HCT116 (cell line): ENCODE measurements at regions not wholly inside any gene's neighbourhood (a gene's known extent, or its start where the extent isn't known, plus 50 kb on each side); places are given as distances from the start of the nearest gene placed in this dataset.

ENCODE experiments used
- ATAC-seq: fragments of 200-7000 bp; cut with Tn5 transposase; 2 replicates; pipeline ENCODE4 v1.9.1; 2020; ENCODE audit warnings: mild to moderate bottlenecking, moderate library complexity
- BruUV-seq: library from RNA; stranded (reverse); fragments of 400-500 nt; replicated peaks from 2 replicates; lab custom pipeline; 2021; lab: Mats Ljungman, UMichigan
- CTCF ChIA-PET: fragments of 300-600 bp; sonication (Branson Sonifier 250); formaldehyde crosslinking; loops from one replicate; lab custom pipeline; 2021; ENCODE audit warnings: antibody characterized with exemption; lab: Charles Lee
- POLR2A ChIA-PET: fragments of 300-600, 350-600 bp; sonication (Branson Sonifier 250); formaldehyde crosslinking; loops from one replicate; lab custom pipeline; 2021; ENCODE audit warnings: antibody characterized with exemption; lab: Charles Lee
- RAD21 ChIA-PET, 2 experiments: fragments of 300-600 bp; sonication (Branson Sonifier 250); formaldehyde crosslinking; loops; one replicate each; lab custom pipeline; 2023; ENCODE audit warnings: low total read pairs in 2 of 2; ENCODE audit not compliant: uncharacterized antibody in 2 of 2, unreplicated experiment in 2 of 2, low non-redundant PET in 1 of 2; lab: Charles Lee
- DNase-seq: peaks from one replicate; pipeline ENCODE4 v3.0.0-alpha.2; 2010; ENCODE audit warnings: low read depth, low spot score
- H2AFZ ChIP-seq: fragments of 200-600 bp; shearing (Covaris generic), sonication (generic); 2 replicates; pipeline ENCODE4 v1.6.1; 2017; ENCODE audit warnings: low read depth, mixed run types, mixed read lengths, antibody characterized with exemption, low read length; ENCODE audit not compliant: poor library complexity, severe bottlenecking
- H3K27ac ChIP-seq: 2 replicates; pipeline ENCODE4 v1.5.1; 2012; ENCODE audit warnings: low read depth, low read length
- H3K27me3 ChIP-seq: fragments of 200-600 bp; sonication (generic); 2 replicates; pipeline ENCODE4 v1.6.1; 2016; ENCODE audit warnings: mixed run types, low read length, mixed read lengths; ENCODE audit not compliant: insufficient read depth
- H3K36me3 ChIP-seq, 2 experiments: fragments of 200-500 bp in 1 of 2; fragments of 200-600 bp in 1 of 2; sonication (Bioruptor generic) in 1 of 2; sonication (generic) in 1 of 2; 2 replicates each; pipeline versions ENCODE4 v1.5.1 to v1.6.1; 2014 to 2016; ENCODE audit warnings: low read length in 2 of 2, inconsistent platforms in 1 of 2, mixed read lengths in 1 of 2, mixed run types in 1 of 2; ENCODE audit not compliant: insufficient read depth in 2 of 2, control insufficient read depth in 1 of 2
- H3K4me1 ChIP-seq, 2 experiments: fragments of 200-600 bp in 1 of 2; sonication (generic) in 1 of 2; 2 replicates each; pipeline versions ENCODE4 v1.5.1 to v1.6.1; 2012 to 2017; ENCODE audit warnings: low read length in 2 of 2, inconsistent platforms in 1 of 2, mild to moderate bottlenecking in 1 of 2, mixed read lengths in 1 of 2, mixed run types in 1 of 2, moderate library complexity in 1 of 2; ENCODE audit not compliant: insufficient read depth in 2 of 2, control insufficient read depth in 1 of 2
- H3K4me2 ChIP-seq: fragments of 200-600 bp; sonication (generic); 2 replicates; pipeline ENCODE4 v1.6.1; 2017; ENCODE audit warnings: mixed run types, low read length, mixed read lengths
- H3K4me3 ChIP-seq, 2 experiments: fragments of 200-600 bp in 1 of 2; sonication (generic) in 1 of 2; replicated peaks in 1 of 2; 2 replicates each; pipeline ENCODE4 v1.5.1; 2011 to 2016; ENCODE audit warnings: low read length in 2 of 2, control low read depth in 1 of 2, low read depth in 1 of 2, mild to moderate bottlenecking in 1 of 2, mixed read lengths in 1 of 2, mixed run types in 1 of 2
- H3K79me2 ChIP-seq: fragments of 200-600 bp; sonication (generic); 2 replicates; pipeline ENCODE4 v1.6.1; 2017; ENCODE audit warnings: mild to moderate bottlenecking, mixed run types, low read length, moderate library complexity, mixed read lengths; ENCODE audit not compliant: insufficient read depth
- H3K9ac ChIP-seq: fragments of 200-600 bp; sonication (generic); 2 replicates; pipeline ENCODE4 v1.6.1; 2016; ENCODE audit warnings: low read length, mixed read lengths
- H3K9me2 ChIP-seq: fragments of 200-600 bp; sonication (generic), shearing (Covaris generic); 2 replicates; pipeline ENCODE4 v1.6.1; 2017; ENCODE audit warnings: mixed run types, mild to moderate bottlenecking, moderate library complexity; ENCODE audit not compliant: insufficient read depth
- H3K9me3 ChIP-seq, 2 experiments: fragments of 200-500 bp in 1 of 2; fragments of 200-600 bp in 1 of 2; sonication (Bioruptor generic) in 1 of 2; sonication (generic) in 1 of 2; 2 replicates each; pipeline ENCODE4 v1.6.1; 2014 to 2017; ENCODE audit warnings: low read length in 2 of 2, mixed read lengths in 2 of 2, inconsistent platforms in 1 of 2, low read depth in 1 of 2, mild to moderate bottlenecking in 1 of 2, mixed run types in 1 of 2, moderate library complexity in 1 of 2; ENCODE audit not compliant: control insufficient read depth in 1 of 2, insufficient read depth in 1 of 2
- H4K20me1 ChIP-seq: fragments of 200-600 bp; sonication (generic), shearing (Covaris generic); 2 replicates; pipeline ENCODE4 v1.6.1; 2017; ENCODE audit warnings: mixed run types, mild to moderate bottlenecking, moderate library complexity; ENCODE audit not compliant: insufficient read depth
- ATF3 ChIP-seq: IDR thresholded peaks from 2 replicates; pipeline ENCODE4 v1.6.1; 2012
- JUND ChIP-seq: IDR thresholded peaks from 2 replicates; pipeline ENCODE4 v1.6.1; 2012
- MAX ChIP-seq: IDR thresholded peaks from 2 replicates; pipeline ENCODE4 v1.6.1; 2012
- POLR2A ChIP-seq: IDR thresholded peaks from 2 replicates; pipeline ENCODE4 v1.7.0; 2011; ENCODE audit warnings: borderline replicate concordance; ENCODE audit not compliant: insufficient read depth, insufficient read length; ENCODE audit errors: extremely low read depth
- SIN3A ChIP-seq: IDR thresholded peaks from 2 replicates; pipeline ENCODE4 v1.6.1; 2012; ENCODE audit warnings: low read depth
- YY1 ChIP-seq: IDR thresholded peaks from 2 replicates; pipeline ENCODE4 v1.6.1; 2011; ENCODE audit warnings: low read length, low read depth, moderate library complexity, mild to moderate bottlenecking; ENCODE audit not compliant: insufficient replicate concordance; ENCODE audit errors: extremely low read depth
- ZBTB33 ChIP-seq: IDR thresholded peaks from 2 replicates; pipeline ENCODE4 v1.6.1; 2011; ENCODE audit warnings: mild to moderate bottlenecking, low read length, moderate library complexity; ENCODE audit not compliant: insufficient replicate concordance; ENCODE audit errors: extremely low read depth
- ZFX ChIP-seq: fragments of 450-650 bp; IDR thresholded peaks from 2 replicates; pipeline ENCODE4 v1.6.1; 2017
- intact Hi-C: fragments of 100-400 bp; cut with micrococcal nuclease; formaldehyde crosslinking; loops from 2 replicates; pipeline ENCODE4 v1.10.0; 2022

- ChIA-PET POLR2A (no interaction called here), CTCF (no interaction called here), RAD21 (no interaction called here)
- Histone ChIP-seq H3K9me2 (no peaks in the 10 kb centered on the region), H3K4me1 (no peaks in the 10 kb centered on the region), H3K36me3 (no peaks in the 10 kb centered on the region), H3K9me3 (no peaks in the 10 kb centered on the region; a peak in 1 of 4 replicates)
- TF ChIP-seq YY1 = no peak
- TF ChIP-seq JUND = no peak
- TF ChIP-seq SIN3A = no peak
- no peak for TF ChIP-seq MAX
- no peak for TF ChIP-seq ZBTB33
- TF ChIP-seq ATF3 = no peak
- no peak for TF ChIP-seq POLR2A
- TF ChIP-seq ZFX = no peak
- TF ChIP-seq, all 23 proteins: peak for 0
- H4K20me1 ChIP-seq = no peaks in the 10 kb centered on the region
- H3K9ac ChIP-seq = no peak overlapping the region
- H3K4me3 ChIP-seq = no peak overlapping the region
- no peak overlapping the region for H2AFZ ChIP-seq
- no peak overlapping the region for H3K27ac ChIP-seq
- intact Hi-C loops = no loop called here
- ATAC-seq (no peak), DNase-seq (no peak)
- no peaks in the 10 kb centered on the region for H3K79me2 ChIP-seq
- BruUV-seq = no TSS peak
- no peak overlapping the region for H3K4me2 ChIP-seq
- no peaks in the 10 kb centered on the region for H3K27me3 ChIP-seq
Measured at GRCh38 chr3:116950301-116951055, 240.9 kb downstream of the TUSC7 start.
